ENCODE measurements at regions not wholly inside any gene's neighbourhood (a gene's known extent, or its start where the extent isn't known, plus 50 kb on each side); places are given as distances from the start of the nearest gene placed in this dataset.

DNA sequence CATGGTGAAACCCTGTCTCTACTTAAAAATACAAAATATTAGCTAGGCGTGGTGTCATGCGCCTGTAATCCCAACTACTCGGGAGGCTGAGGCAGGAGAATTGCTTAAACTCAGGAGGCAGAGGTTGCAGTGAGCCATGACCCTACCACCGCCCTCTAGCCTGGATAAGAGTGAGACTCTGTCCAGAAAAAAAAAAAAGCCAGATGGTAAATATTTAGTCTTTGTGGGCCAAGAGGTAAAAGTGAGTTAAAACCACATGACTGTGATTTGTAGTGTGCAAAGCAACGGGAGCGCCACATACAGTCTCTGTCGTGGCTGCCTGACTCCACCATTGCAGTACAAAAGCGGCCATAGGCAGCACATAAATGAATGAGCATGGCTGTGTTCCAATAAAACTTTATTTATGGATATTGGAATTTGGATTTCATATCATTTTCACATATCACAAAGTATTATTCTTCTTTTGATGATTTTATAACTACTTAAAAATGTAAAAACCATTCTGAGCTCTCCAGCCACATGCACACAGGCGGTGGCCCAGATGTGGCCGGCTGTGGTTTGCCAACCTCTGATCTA is 51.8 kb upstream of the CASZ1 start:
- H3K4me3 ChIP-seq, result no peak overlapping the region
- no peaks in the 10 kb centered on the region for H3K36me3 ChIP-seq (ENCODE audit: low read depth)
- no peak for DNase-seq
- no peaks in the 10 kb centered on the region for H3K9me3 ChIP-seq
- TF ChIP-seq, protein P1, sequence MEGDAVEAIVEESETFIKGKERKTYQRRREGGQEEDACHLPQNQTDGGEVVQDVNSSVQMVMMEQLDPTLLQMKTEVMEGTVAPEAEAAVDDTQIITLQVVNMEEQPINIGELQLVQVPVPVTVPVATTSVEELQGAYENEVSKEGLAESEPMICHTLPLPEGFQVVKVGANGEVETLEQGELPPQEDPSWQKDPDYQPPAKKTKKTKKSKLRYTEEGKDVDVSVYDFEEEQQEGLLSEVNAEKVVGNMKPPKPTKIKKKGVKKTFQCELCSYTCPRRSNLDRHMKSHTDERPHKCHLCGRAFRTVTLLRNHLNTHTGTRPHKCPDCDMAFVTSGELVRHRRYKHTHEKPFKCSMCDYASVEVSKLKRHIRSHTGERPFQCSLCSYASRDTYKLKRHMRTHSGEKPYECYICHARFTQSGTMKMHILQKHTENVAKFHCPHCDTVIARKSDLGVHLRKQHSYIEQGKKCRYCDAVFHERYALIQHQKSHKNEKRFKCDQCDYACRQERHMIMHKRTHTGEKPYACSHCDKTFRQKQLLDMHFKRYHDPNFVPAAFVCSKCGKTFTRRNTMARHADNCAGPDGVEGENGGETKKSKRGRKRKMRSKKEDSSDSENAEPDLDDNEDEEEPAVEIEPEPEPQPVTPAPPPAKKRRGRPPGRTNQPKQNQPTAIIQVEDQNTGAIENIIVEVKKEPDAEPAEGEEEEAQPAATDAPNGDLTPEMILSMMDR (IDR thresholded peaks at IDR 0.05), result no peak
- H3K4me1 ChIP-seq (ENCODE audit: low read depth), result no peaks in the 10 kb centered on the region
- intact Hi-C loops (cut with DNase I, micrococcal nuclease), result no loop called here
- ATAC-seq, result no peak

DNA sequence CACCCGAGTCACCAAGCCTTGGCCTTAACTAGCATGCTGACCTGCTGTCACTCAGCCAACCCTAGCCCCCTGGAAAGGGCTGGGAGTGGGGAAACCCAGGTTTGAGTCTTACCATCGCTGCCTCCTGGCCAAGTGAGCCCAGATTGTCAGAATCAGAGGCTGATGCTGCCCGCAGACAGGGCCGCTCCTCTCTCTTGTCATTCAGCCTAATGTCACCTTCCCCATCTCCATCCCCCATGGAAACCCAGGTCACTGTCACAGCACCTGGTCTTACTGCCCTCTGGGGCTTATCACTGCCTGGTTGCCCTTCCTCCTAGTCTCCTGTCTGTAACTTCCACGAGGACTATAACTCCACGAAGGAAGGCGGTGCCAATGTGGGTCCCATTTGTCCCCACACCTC is 53.6 kb upstream of the CASZ1 start:
- Histone ChIP-seq H3K9me3 (no peaks in the 10 kb centered on the region), H3K4me3 (no peak overlapping the region), H3K4me1 (ENCODE audit: low read depth) (no peaks in the 10 kb centered on the region), H3K36me3 (ENCODE audit: low read depth) (no peaks in the 10 kb centered on the region)
- ATAC-seq (no peak), DNase-seq (no peak)
- intact Hi-C loops (cut with DNase I, micrococcal nuclease), result no loop called here
- TF ChIP-seq, protein P1 (IDR thresholded peaks at IDR 0.05), result no peak

DNA sequence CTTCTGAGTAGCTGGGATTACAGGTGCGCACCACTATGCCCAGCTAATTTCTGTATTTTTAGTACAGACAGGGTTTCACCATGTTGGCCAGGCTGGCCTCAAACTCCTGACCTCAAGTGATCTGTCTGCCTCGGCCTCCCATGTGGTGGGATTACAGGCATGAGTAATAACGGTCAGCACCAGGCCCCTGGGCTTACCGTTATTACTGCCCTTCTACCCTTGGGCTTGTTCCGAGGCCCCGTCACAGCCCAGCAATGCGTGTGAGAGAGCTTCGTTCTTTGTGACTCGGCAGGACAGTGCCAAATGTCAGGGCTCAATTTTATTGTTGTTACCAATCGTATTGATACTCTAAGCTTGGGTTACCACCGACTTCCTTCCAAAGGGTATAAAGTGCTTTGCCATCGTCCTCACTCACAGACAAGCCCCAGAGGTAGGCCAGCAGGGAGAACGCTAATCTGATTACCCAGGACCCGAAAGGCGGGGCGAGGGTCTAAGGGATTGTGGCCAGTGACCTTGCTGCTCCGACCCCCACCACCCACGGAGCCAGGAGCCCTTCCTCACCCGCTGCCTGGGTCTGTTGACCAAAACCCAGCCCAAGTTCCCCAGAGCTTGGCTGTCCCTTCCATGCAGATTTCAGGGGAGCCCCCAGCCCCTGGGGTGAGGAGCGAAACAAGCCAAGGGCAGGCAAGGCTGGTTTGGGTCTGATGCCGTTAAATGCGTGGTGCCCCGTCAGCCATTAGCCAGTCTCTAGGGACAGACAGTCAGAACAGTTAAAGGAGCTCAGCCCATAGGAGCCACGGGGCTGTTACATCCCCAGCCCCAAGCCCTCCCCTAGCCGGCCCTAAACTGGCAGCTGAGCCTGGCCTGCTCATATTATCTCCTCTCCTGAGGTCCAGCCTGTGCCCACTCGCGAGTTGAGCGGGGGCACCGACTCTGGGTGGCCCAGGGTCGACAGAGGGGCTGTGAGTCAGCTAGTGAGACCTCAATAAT is 54.9 kb upstream of the CASZ1 start:
- intact Hi-C loops (cut with DNase I, micrococcal nuclease), result no loop called here
- no peaks in the 10 kb centered on the region for H3K36me3 ChIP-seq (ENCODE audit: low read depth)
- TF ChIP-seq, protein P1 (IDR thresholded peaks at IDR 0.05), result no peak
- no peak for ATAC-seq
- H3K9me3 ChIP-seq, result no peaks in the 10 kb centered on the region
- no peaks in the 10 kb centered on the region for H3K4me1 ChIP-seq (ENCODE audit: low read depth)
- DNase-seq, result peak in 1 of 3 donors; percentile 33
- no peak overlapping the region for H3K4me3 ChIP-seq

DNA sequence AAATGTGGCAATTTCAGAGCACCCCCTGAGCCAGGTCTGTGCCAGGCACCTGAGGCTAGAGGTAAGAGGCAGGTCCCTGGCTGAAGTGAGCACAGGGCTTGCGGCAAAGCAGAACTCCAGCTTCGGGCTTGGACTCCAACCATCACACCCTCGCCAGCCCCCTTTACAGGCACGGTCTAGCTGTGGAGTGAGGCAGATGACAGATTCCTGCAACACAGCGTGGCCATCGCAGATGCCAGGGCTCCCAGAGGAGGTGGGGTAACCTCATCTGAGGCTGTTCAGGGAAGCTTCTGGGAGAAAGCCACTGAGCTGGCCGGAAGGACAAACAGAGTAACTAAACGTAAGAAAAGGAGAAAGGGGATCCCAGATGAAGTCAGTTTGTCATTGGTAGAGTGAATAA is 55.6 kb upstream of the CASZ1 start:
- intact Hi-C loops (cut with DNase I, micrococcal nuclease), result no loop called here
- no peak overlapping the region for H3K4me3 ChIP-seq
- TF ChIP-seq, protein P1 (IDR thresholded peaks at IDR 0.05), result no peak
- no peaks in the 10 kb centered on the region for H3K36me3 ChIP-seq (ENCODE audit: low read depth)
- no peaks in the 10 kb centered on the region for H3K4me1 ChIP-seq (ENCODE audit: low read depth)
- no peak for ATAC-seq
- no peak for DNase-seq
- no peaks in the 10 kb centered on the region for H3K9me3 ChIP-seq

DNA sequence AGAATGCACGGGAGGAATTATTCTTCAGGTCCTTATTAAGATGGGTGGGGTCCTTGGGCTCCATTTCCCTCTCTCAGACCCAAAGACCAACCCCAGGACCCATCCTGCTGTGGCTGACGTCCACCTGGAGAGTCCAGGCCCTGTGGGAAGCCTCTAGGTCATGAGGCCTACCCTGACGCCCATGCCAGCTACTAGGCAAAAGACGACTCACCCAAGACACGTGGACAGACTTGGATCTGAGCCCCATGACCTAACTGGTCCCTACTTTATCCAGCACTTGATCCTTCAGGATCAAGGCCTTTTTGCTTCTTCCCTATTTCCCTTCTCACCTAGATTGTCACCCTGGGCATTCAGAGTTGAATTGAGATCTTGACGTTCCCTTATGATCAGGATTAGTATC is 56.0 kb upstream of the CASZ1 start:
- Histone ChIP-seq H3K9me3 (no peaks in the 10 kb centered on the region), H3K4me1 (ENCODE audit: low read depth) (no peaks in the 10 kb centered on the region), H3K36me3 (ENCODE audit: low read depth) (no peaks in the 10 kb centered on the region), H3K4me3 (no peak overlapping the region)
- TF ChIP-seq, protein P1 (IDR thresholded peaks at IDR 0.05), result no peak
- no peak for DNase-seq
- ATAC-seq, result no peak
- intact Hi-C loops (cut with DNase I, micrococcal nuclease), result no loop called here

Measured in mucosa of descending colon (tissue), 3 donors.